ENCODE measurements at regions not wholly inside any gene's neighbourhood (a gene's known extent, or its start where the extent isn't known, plus 50 kb on each side); places are given as distances from the start of the nearest gene placed in this dataset.

GRCh38 chr6:95795927-95796326 is 218.6 kb downstream of the MANEA start:
- Histone ChIP-seq H3K27ac (no peak overlapping the region), H3K4me3 (no peak overlapping the region), H3K4me1 (replicated peaks in 1 of 2) (no peaks in the 10 kb centered on the region), H3K36me3 (replicated peaks in 1 of 2) (no peaks in the 10 kb centered on the region), H3K27me3 (no peaks in the 10 kb centered on the region), H3K9me3 (replicated peaks in 1 of 3) (no peaks in the 10 kb centered on the region)
- DNase-seq = no peak
- intact Hi-C loops (cut with DNase I) = no loop called here
- TF ChIP-seq, protein P1, sequence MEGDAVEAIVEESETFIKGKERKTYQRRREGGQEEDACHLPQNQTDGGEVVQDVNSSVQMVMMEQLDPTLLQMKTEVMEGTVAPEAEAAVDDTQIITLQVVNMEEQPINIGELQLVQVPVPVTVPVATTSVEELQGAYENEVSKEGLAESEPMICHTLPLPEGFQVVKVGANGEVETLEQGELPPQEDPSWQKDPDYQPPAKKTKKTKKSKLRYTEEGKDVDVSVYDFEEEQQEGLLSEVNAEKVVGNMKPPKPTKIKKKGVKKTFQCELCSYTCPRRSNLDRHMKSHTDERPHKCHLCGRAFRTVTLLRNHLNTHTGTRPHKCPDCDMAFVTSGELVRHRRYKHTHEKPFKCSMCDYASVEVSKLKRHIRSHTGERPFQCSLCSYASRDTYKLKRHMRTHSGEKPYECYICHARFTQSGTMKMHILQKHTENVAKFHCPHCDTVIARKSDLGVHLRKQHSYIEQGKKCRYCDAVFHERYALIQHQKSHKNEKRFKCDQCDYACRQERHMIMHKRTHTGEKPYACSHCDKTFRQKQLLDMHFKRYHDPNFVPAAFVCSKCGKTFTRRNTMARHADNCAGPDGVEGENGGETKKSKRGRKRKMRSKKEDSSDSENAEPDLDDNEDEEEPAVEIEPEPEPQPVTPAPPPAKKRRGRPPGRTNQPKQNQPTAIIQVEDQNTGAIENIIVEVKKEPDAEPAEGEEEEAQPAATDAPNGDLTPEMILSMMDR (IDR thresholded peaks at IDR 0.05) = no peak

DNA sequence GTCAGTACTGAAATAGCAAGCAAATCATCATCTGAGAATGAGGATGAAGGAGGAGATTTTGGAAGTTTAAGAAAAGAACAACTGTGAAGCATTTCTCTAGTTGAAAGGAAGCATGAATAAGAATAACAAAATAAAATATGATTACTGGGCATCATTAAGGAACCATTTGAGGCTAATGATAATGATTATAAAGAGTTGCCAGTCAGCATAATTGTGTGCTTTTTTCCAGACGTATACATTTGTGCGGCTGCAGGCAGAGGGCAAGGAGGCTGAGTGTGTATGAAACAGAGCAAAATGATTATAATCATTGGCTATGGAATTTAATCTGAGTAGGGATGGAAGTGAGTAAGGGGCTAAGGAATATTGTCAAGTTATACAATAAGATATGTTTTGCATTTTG is 218.7 kb upstream of the FUT9 start:
- H3K27me3 ChIP-seq = no peaks in the 10 kb centered on the region
- no peaks in the 10 kb centered on the region for H3K4me1 ChIP-seq (replicated peaks in 1 of 2)
- intact Hi-C loops (cut with DNase I) = no loop called here
- H3K4me3 ChIP-seq = no peak overlapping the region
- TF ChIP-seq, protein P1 (IDR thresholded peaks at IDR 0.05) = no peak
- no peak for TF ChIP-seq POLR2A (IDR thresholded peaks at IDR 0.05)
- no peaks in the 10 kb centered on the region for H3K9me3 ChIP-seq (replicated peaks in 1 of 3)
- H3K36me3 ChIP-seq (replicated peaks in 1 of 2) = no peaks in the 10 kb centered on the region
- H3K27ac ChIP-seq = no peak overlapping the region
- DNase-seq = no peak
- 71 to 84% (median 78%) methylated on average over 2 of the region's 2 CpGs for WGBS, 4 donors

DNA sequence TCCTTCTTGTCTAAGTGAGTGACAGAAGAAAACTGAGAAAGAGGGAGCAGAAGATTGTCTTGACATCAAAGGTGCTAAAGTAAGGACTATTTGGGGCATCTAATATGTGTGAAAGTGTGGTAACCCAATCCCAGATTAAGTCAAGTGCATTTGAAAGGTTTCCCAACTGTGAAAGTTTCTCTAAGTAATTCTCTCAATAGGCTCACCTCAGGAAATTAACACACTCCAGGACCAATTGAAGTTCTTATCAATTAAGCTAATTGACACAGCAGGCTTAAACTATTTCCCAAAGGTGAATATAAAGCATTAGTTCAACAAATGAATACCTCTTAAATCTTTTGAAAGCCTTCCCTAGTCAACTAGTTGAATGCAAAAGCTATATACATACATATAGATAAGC is 212.8 kb upstream of the FUT9 start:
- intact Hi-C loops (cut with DNase I) = no loop called here
- no peak overlapping the region for H3K27ac ChIP-seq
- TF ChIP-seq, protein P1 (IDR thresholded peaks at IDR 0.05) = no peak
- no peak for TF ChIP-seq POLR2A (IDR thresholded peaks at IDR 0.05)
- H3K9me3 ChIP-seq (replicated peaks in 1 of 3) = no peaks in the 10 kb centered on the region
- no peaks in the 10 kb centered on the region for H3K4me1 ChIP-seq (replicated peaks in 1 of 2)
- no peaks in the 10 kb centered on the region for H3K36me3 ChIP-seq (replicated peaks in 1 of 2)
- no peak for DNase-seq
- no peak overlapping the region for H3K4me3 ChIP-seq
- H3K27me3 ChIP-seq = no peaks in the 10 kb centered on the region

DNA sequence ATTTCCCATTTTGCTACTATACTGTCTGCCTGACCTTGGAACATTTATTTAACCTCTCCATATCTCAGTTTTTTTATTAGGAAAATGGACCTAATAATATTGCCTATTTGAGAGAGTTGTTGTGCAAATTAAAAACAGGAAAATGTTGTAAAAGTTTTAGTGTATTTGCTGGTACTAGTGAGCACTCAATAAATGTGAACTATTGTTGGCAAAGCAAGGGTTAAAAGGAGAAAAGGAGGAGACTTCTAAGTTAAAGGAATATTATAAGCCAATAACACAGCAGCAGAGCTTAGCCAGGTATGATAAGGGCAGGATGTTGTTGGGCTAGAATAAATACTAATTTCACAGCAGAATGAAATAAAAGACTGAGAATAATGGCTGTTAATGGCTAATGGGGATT is 211.9 kb upstream of the FUT9 start:
- intact Hi-C loops (cut with DNase I) = no loop called here
- TF ChIP-seq POLR2A (IDR thresholded peaks at IDR 0.05) = no peak
- TF ChIP-seq, protein P1 (IDR thresholded peaks at IDR 0.05) = no peak
- DNase-seq = no peak
- Histone ChIP-seq H3K27ac (no peak overlapping the region), H3K9me3 (replicated peaks in 1 of 3) (no peaks in the 10 kb centered on the region), H3K27me3 (no peaks in the 10 kb centered on the region), H3K4me1 (replicated peaks in 1 of 2) (no peaks in the 10 kb centered on the region), H3K4me3 (no peak overlapping the region), H3K36me3 (replicated peaks in 1 of 2) (no peaks in the 10 kb centered on the region)

Data from adrenal gland (tissue), 9 donors.